ENCODE measurements at regions not wholly inside any gene's neighbourhood (a gene's known extent, or its start where the extent isn't known, plus 50 kb on each side); places are given as distances from the start of the nearest gene placed in this dataset.
A peak's percentile ranks its signal among the peaks of the same experiment; 100 is the strongest.

DNA sequence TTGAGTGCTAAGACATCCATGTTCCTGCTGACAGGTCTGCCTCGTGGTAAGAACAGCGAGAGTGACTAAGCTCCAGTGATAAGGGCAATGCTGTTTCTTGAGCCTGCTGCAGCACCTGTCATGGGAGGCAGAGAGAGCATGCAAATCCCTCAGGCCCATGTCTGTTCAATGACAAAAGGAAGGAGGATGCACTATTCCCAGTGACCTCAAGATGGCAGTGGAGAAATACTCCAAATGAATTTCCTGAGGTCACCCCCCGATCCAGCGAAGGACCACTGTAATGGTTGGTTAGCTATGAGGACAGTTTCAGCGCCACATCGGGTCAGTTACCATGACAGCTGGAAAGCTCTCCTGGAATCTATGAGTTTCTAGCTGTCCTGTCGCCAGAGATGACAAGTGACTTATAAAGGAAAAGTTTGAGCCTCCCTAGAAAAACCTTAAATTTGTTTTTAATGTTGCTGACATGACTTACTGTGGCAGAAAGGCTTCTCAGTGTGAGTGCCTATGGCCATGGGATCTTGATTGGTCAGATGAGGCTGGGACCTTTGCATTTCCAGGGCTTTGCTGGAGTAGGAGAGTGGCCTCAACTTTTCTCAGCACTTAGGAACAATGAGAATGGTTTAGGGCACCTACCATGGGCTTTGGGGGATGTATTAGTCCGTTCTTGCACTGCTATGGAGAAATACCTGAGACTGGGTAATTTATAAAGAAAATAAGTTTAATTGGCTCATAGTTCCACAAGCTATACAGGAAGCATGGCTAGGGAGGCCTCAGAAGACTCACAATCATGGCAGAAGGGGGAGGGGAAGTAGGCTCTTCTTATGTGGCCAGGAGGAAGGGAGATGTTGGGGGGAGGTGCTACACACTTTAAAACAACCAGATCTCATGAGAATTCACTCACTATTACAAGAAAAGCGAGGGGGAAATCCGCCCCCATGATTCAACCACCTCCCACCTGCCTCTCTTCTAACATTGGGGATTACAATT lies 88.0 kb upstream of the TMEM260 start:
- Mint-ChIP-seq H3K4me3 (no peak overlapping the region), H3K9me3 (no peaks in the 10 kb centered on the region), H3K27ac (no peak overlapping the region), H3K27me3 (peaks cover 6 to 20% of the 10 kb centered on the region in 2 donors), H3K4me1 (ENCODE audit: low read depth in 2 of 2) (peaks cover 0 to 4% of the 10 kb centered on the region in 2 donors), H3K36me3 (ENCODE audit: insufficient read depth) (no peaks in the 10 kb centered on the region)
- DNase-seq, result peak; percentile 6 to 32 (median 26)
- ATAC-seq (replicated peaks), result peak; percentile 67

DNA sequence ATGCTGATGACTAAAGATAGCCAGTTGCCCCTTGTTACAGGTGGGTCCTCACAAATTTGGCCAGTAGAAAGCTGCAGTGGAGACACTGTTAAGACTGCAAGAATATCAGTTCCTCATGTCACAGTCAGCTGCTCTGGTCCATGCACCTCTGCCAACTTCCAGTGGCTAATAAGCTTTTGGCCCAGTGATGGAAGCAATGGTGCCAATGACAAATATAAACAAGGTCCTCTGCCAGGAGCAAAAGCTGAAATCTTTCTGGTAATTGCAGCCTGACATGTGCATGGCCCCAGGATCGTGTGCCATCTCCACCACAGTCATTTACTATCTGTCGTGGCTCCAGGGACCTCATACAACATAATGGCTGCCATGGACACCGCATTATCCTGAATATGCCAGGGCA lies 85.4 kb upstream of the TMEM260 start:
- Mint-ChIP-seq H3K36me3 (ENCODE audit: insufficient read depth) (no peaks in the 10 kb centered on the region), H3K27ac (no peak overlapping the region), H3K4me3 (no peak overlapping the region), H3K9me3 (no peaks in the 10 kb centered on the region), H3K4me1 (ENCODE audit: low read depth in 2 of 2) (peaks cover 0 to 4% of the 10 kb centered on the region in 2 donors), H3K27me3 (peaks cover 3 to 6% of the 10 kb centered on the region in 2 donors)
- ATAC-seq (replicated peaks) (no peak), DNase-seq (no peak)

- DNase-seq (no peak), ATAC-seq (replicated peaks) (no peak)
- Mint-ChIP-seq H3K4me3 (no peak overlapping the region), H3K9me3 (no peaks in the 10 kb centered on the region), H3K27ac (no peak overlapping the region), H3K36me3 (ENCODE audit: insufficient read depth) (no peaks in the 10 kb centered on the region), H3K4me1 (ENCODE audit: low read depth in 2 of 2) (no peaks in the 10 kb centered on the region), H3K27me3 (peaks cover 0 to 6% of the 10 kb centered on the region in 2 donors)
Measured at GRCh38 chr14:56498112-56498511, 81.5 kb upstream of the TMEM260 start.

GRCh38 chr14:56501909-56502530 lies 77.6 kb upstream of the TMEM260 start:
- ATAC-seq (replicated peaks), result no peak

DNA sequence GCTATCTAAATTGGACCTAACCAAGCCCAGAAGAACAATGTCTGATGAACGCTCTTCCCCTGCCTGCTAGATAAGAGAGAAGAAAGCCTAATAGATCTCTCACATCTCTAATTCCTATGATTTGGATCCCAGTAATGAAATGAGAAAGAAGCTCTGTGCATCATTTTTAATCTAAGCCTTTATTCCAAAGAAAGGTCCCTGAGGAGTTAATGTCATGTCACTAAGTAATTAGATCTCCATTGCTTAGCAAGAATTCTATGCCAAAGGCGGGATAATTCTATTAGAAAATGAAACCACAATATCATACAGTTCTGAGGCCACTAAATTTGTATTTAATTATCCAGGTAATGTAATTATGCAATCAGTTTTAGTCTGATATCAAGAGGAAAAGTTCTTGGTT lies 74.2 kb upstream of the TMEM260 start:
- DNase-seq (no peak), ATAC-seq (replicated peaks) (no peak)
- Mint-ChIP-seq H3K27me3 (peaks cover 28 to 42% of the 10 kb centered on the region in 2 donors), H3K36me3 (ENCODE audit: insufficient read depth) (no peaks in the 10 kb centered on the region), H3K4me1 (ENCODE audit: low read depth in 2 of 2) (no peaks in the 10 kb centered on the region), H3K27ac (no peak overlapping the region), H3K4me3 (no peak overlapping the region), H3K9me3 (no peaks in the 10 kb centered on the region)

More at GRCh38 chr14:56501909-56502530, 77.6 kb upstream of the TMEM260 start:
- DNase-seq, result no peak
- Mint-ChIP-seq H3K4me3 (no peak overlapping the region), H3K4me1 (ENCODE audit: low read depth in 2 of 2) (no peaks in the 10 kb centered on the region), H3K27me3 (peaks cover 31% of the 10 kb centered on the region in 2 donors), H3K9me3 (no peaks in the 10 kb centered on the region), H3K27ac (no peak overlapping the region), H3K36me3 (ENCODE audit: insufficient read depth) (no peaks in the 10 kb centered on the region)

DNA sequence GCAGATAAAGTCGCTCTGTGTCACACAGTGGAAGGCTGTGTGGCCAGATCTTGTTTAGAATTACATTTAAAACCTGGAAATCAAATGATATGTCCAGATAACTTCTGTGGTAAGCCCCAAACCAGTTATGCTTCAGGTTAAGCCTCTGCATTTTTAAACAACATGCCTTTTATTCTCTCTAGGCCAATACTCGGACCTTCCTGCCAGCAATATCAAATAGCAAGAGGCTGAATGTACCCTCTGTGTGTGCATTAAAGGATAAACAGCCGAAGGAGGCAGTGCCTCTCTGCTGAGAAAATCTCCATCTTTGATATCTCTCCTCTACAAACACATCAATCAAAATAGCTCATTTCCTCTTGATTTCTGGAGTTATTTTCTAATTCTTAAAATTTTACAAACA lies 67.1 kb upstream of the TMEM260 start:
- Mint-ChIP-seq H3K4me1 (ENCODE audit: low read depth in 2 of 2) (no peaks in the 10 kb centered on the region), H3K4me3 (no peak overlapping the region), H3K36me3 (ENCODE audit: insufficient read depth) (no peaks in the 10 kb centered on the region), H3K27ac (no peak overlapping the region), H3K9me3 (no peaks in the 10 kb centered on the region), H3K27me3 (peaks cover 7 to 52% of the 10 kb centered on the region in 2 donors)
- DNase-seq, result no peak
- no peak for ATAC-seq (replicated peaks)

- Mint-ChIP-seq H3K27ac (no peak overlapping the region), H3K4me1 (ENCODE audit: low read depth in 2 of 2) (no peaks in the 10 kb centered on the region), H3K27me3 (peaks cover 26 to 66% of the 10 kb centered on the region in 2 donors), H3K4me3 (no peak overlapping the region), H3K36me3 (ENCODE audit: insufficient read depth) (no peaks in the 10 kb centered on the region), H3K9me3 (no peaks in the 10 kb centered on the region)
- ATAC-seq (replicated peaks) (no peak), DNase-seq (no peak)
Measured at GRCh38 chr14:56514663-56515371, 64.8 kb upstream of the TMEM260 start.

GRCh38 chr14:56515739-56516138 lies 63.9 kb upstream of the TMEM260 start:
- H3K27me3 Mint-ChIP-seq, result peaks cover 33 to 68% of the 10 kb centered on the region in 2 donors
- H3K4me1 Mint-ChIP-seq (ENCODE audit: low read depth in 2 of 2), result no peaks in the 10 kb centered on the region
- peaks cover 0 to 1% of the 10 kb centered on the region in 2 donors for H3K9me3 Mint-ChIP-seq
- no peak for DNase-seq
- H3K4me3 Mint-ChIP-seq, result no peak overlapping the region
- H3K27ac Mint-ChIP-seq, result no peak overlapping the region
- ATAC-seq (replicated peaks), result no peak
- H3K36me3 Mint-ChIP-seq (ENCODE audit: insufficient read depth), result no peaks in the 10 kb centered on the region

DNA sequence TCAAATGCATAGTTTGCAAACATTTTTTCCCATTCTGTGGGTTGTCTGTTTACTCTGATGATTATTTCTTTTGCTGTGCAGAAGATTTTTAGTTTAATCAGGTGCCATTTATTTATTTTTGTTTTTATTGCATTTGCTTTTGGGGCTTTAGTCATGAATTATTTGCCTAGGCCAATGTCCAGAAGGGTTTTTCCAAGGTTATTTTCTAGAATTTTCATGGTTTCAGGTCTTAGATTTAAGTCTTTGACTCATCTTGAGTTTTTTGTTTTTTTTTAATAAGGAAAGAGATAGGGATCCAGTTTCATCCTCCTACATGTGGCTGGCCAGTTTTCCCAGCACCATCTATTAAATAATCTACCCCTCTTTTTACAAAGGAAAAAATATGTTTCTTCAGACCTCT lies 57.2 kb upstream of the TMEM260 start:
- Mint-ChIP-seq H3K27me3 (peaks cover 55 to 78% of the 10 kb centered on the region in 2 donors), H3K27ac (peak overlapping the region in 1 of 2 donors; percentile 49)
- ATAC-seq (replicated peaks), result no peak

DNA sequence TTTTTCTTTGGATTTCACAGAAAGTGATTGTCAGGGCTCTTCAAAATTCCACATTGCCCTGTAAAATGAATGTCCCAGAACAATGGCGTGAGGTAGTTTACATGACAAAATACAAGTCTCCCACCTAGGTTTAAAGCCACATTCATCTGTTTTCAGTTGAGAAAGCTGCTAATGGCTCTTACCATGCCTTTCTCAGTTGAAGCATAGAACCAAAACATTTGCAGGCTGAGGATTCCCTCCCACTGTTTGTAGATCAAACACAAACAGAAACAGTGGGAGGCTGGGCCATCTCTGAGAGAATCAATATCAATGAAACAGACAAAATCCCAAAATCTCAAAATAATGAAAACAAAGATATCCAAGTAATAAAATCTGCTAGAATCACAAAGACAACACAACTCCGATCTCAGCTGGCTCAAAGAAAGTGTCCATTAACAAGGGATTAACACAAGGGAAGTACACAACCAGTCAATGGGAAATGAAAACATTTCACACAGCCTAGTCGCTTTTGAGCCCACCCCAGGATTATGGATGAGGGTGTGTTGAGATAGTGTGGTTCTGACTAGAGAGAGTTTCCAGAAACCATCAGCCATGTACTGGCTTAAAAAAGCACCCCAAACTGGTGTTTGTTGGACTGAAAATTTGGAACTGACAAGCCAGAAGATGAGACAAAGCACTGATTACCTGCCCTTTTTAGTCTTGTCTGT lies 54.5 kb upstream of the TMEM260 start:
- Mint-ChIP-seq H3K27ac (no peak overlapping the region), H3K4me1 (ENCODE audit: low read depth in 2 of 2) (peaks cover 4% of the 10 kb centered on the region in 2 donors), H3K27me3 (peaks cover 37 to 60% of the 10 kb centered on the region in 2 donors), H3K36me3 (ENCODE audit: insufficient read depth) (no peaks in the 10 kb centered on the region), H3K4me3 (no peak overlapping the region), H3K9me3 (peaks cover 0 to 1% of the 10 kb centered on the region in 2 donors)
- DNase-seq (no peak), ATAC-seq (replicated peaks) (no peak)

More for the DNA sequence above, 57.2 kb upstream of the TMEM260 start:
- Mint-ChIP-seq H3K4me1 (ENCODE audit: low read depth in 2 of 2) (peaks cover 4% of the 10 kb centered on the region in 2 donors), H3K9me3 (peaks cover 0 to 1% of the 10 kb centered on the region in 2 donors), H3K4me3 (no peak overlapping the region), H3K36me3 (ENCODE audit: insufficient read depth) (no peaks in the 10 kb centered on the region)
- no peak for DNase-seq

- Mint-ChIP-seq H3K4me1 (ENCODE audit: low read depth in 2 of 2) (no peaks in the 10 kb centered on the region), H3K27me3 (peaks cover 29 to 41% of the 10 kb centered on the region in 2 donors)
- no peak for ATAC-seq (replicated peaks)
Measured at GRCh38 chr14:56528927-56529326, 50.7 kb upstream of the TMEM260 start.

More at GRCh38 chr14:56528927-56529326, 50.7 kb upstream of the TMEM260 start:
- Mint-ChIP-seq H3K9me3 (no peaks in the 10 kb centered on the region), H3K4me3 (no peak overlapping the region), H3K27ac (no peak overlapping the region), H3K36me3 (ENCODE audit: insufficient read depth) (no peaks in the 10 kb centered on the region)
- DNase-seq, result no peak

All from effector memory CD8-positive, alpha-beta T cell (primary cell).